NCI-H2029 (cell line): ENCODE measurements at regions not wholly inside any gene's neighbourhood (a gene's known extent, or its start where the extent isn't known, plus 50 kb on each side); places are given as distances from the start of the nearest gene placed in this dataset.
"Not testable (repeated sequence)": the region's sequence is repeated elsewhere in the genome, so short reads cannot be mapped to it uniquely, and the experiment has no call there.

Experiments
- DNase-seq: peaks from one replicate; lab custom pipeline; 2025; lab: John Stamatoyannopoulos, UW

GRCh38 chr2:8370258-8370802, 311.5 kb upstream of the ID2 start:
- no peak for DNase-seq

GRCh38 chr2:8371653-8372052, 310.2 kb upstream of the ID2 start:
- DNase-seq = no peak

GRCh38 chr2:8374782-8375181, 307.1 kb upstream of the ID2 start:
- DNase-seq = no peak

GRCh38 chr2:8376603-8377410, 305.0 kb upstream of the ID2 start:
- no peak for DNase-seq

- no peak for DNase-seq
Measured at GRCh38 chr2:8378016-8378810, 303.6 kb upstream of the ID2 start.

GRCh38 chr2:8379128-8379527, 302.7 kb upstream of the ID2 start:
- DNase-seq = no peak

- no peak for DNase-seq
Measured at GRCh38 chr2:8379549-8379948, 302.3 kb upstream of the ID2 start.

GRCh38 chr2:8380026-8380425, 301.8 kb upstream of the ID2 start:
- no peak for DNase-seq

- no peak for DNase-seq
Measured at GRCh38 chr2:8380566-8380965, 301.3 kb upstream of the ID2 start.

GRCh38 chr2:8382485-8382884, 299.4 kb upstream of the ID2 start:
- DNase-seq = no peak

- DNase-seq = not testable (repeated sequence)
Measured at GRCh38 chr2:8386748-8387147, 295.1 kb upstream of the ID2 start.

GRCh38 chr2:8388781-8389180, 293.1 kb upstream of the ID2 start:
- no peak for DNase-seq

- no peak for DNase-seq
Measured at GRCh38 chr2:8389431-8390108, 292.3 kb upstream of the ID2 start.

GRCh38 chr2:8391126-8391525, 290.7 kb upstream of the ID2 start:
- no peak for DNase-seq

- no peak for DNase-seq
Measured at GRCh38 chr2:8391584-8391983, 290.3 kb upstream of the ID2 start.

- DNase-seq = no peak
Measured at GRCh38 chr2:8392098-8392866, 289.6 kb upstream of the ID2 start.

GRCh38 chr2:8393506-8393905, 288.4 kb upstream of the ID2 start:
- no peak for DNase-seq

GRCh38 chr2:8394131-8394530, 287.7 kb upstream of the ID2 start:
- no peak for DNase-seq

- DNase-seq = no peak
Measured at GRCh38 chr2:8394569-8395359, 287.1 kb upstream of the ID2 start.

- DNase-seq = no peak
Measured at GRCh38 chr2:8395718-8396117, 286.1 kb upstream of the ID2 start.
